Kidney (tissue), 13 donors: ENCODE measurements at regions not wholly inside any gene's neighbourhood (a gene's known extent, or its start where the extent isn't known, plus 50 kb on each side); places are given as distances from the start of the nearest gene placed in this dataset.

ENCODE experiments used
- DNase-seq, 5 donors: peaks; one replicate each; pipeline ENCODE4 v3.0.0-alpha.2; 2013 to 2020
- FAIRE-seq: peaks from 2 replicates; lab custom pipeline; 2012; peaks lifted over from hg19 to GRCh38; lab: Jason Lieb, UNC
- H3K27ac ChIP-seq, 2 donors: one replicate each; pipeline ENCODE4 v1.7.0; 2013; ENCODE audit warnings: low read depth in 2 of 2, low read length in 2 of 2, inconsistent platforms in 1 of 2
- H3K27me3 ChIP-seq: one replicate; pipeline ENCODE4 v1.7.1; 2013; ENCODE audit warnings: low read length, inconsistent platforms; ENCODE audit not compliant: control insufficient read depth, insufficient read depth
- H3K36me3 ChIP-seq, 3 donors: one replicate each; pipeline versions ENCODE4 v1.7.0 to v1.7.1; 2013; ENCODE audit warnings: low read length in 3 of 3, control low read depth in 1 of 3, inconsistent platforms in 1 of 3; ENCODE audit not compliant: insufficient read depth in 3 of 3, control insufficient read depth in 2 of 3
- H3K4me1 ChIP-seq, 3 donors: one replicate each; pipeline versions ENCODE4 v1.7.0 to v1.7.1; 2013; ENCODE audit warnings: low read length in 3 of 3, inconsistent platforms in 1 of 3, low read depth in 1 of 3; ENCODE audit not compliant: control insufficient read depth in 2 of 3, insufficient read depth in 2 of 3
- H3K4me3 ChIP-seq, 3 donors: one replicate each; pipeline versions ENCODE4 v1.7.0 to v1.8.1; 2013; ENCODE audit warnings: low read length in 3 of 3, control low read depth in 1 of 3, inconsistent platforms in 1 of 3
- H3K9ac ChIP-seq, 3 donors: one replicate each; pipeline versions ENCODE4 v1.7.0 to v1.7.1; 2013; ENCODE audit warnings: low read length in 3 of 3, control low read depth in 1 of 3, inconsistent platforms in 1 of 3
- H3K9me3 ChIP-seq, 3 donors: one replicate each; pipeline versions ENCODE4 v1.7.0 to v1.7.1; 2013; ENCODE audit warnings: low read length in 3 of 3, control low read depth in 1 of 3, inconsistent platforms in 1 of 3; ENCODE audit not compliant: control insufficient read depth in 2 of 3, insufficient read depth in 1 of 3
- intact Hi-C: fragments of 100-400 bp; cut with DNase I; formaldehyde crosslinking; loops from one replicate; pipeline ENCODE4 v1.11.1; 2022
- TF ChIP-seq, protein P1 (sequence below): IDR thresholded peaks from 3 replicates; pipeline ENCODE4 v1.5.1; 2012; ENCODE audit warnings: mild to moderate bottlenecking, moderate library complexity, borderline replicate concordance; ENCODE audit not compliant: insufficient read depth; ENCODE audit errors: extremely low read depth
- donor health status: control.
- donor health status: control.
- donor health status: control.
- donor health status: control.
- donor health status: control.
- donor health status: DM: yes; HTN: yes; CAD: no.
- donor health status: Normal renal cell carcinoma (clear cell type).

DNA sequence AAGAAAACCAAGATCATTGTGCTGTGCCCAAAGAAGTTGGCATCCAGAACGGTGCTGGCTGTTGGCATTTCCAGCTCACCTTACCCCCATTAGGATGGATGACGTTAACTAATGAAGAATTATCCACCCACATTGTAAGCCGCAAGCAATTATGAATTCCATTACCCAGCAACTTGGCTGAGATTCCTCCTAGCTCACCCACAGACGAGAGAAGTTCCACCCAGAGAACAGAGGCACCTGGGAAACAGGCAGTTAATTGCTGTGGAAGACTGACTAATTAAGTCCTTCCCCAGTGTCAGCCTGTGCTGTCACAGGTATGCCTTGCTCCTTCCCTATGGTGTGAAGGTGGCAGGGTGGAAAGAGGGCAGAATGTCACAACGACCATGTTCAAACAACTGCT lies 456.2 kb upstream of the CDH5 start:
- H3K9ac ChIP-seq = no peak overlapping the region
- no peaks in the 10 kb centered on the region for H3K4me1 ChIP-seq
- no peak overlapping the region for H3K4me3 ChIP-seq
- H3K36me3 ChIP-seq = no peaks in the 10 kb centered on the region
- TF ChIP-seq, protein P1, sequence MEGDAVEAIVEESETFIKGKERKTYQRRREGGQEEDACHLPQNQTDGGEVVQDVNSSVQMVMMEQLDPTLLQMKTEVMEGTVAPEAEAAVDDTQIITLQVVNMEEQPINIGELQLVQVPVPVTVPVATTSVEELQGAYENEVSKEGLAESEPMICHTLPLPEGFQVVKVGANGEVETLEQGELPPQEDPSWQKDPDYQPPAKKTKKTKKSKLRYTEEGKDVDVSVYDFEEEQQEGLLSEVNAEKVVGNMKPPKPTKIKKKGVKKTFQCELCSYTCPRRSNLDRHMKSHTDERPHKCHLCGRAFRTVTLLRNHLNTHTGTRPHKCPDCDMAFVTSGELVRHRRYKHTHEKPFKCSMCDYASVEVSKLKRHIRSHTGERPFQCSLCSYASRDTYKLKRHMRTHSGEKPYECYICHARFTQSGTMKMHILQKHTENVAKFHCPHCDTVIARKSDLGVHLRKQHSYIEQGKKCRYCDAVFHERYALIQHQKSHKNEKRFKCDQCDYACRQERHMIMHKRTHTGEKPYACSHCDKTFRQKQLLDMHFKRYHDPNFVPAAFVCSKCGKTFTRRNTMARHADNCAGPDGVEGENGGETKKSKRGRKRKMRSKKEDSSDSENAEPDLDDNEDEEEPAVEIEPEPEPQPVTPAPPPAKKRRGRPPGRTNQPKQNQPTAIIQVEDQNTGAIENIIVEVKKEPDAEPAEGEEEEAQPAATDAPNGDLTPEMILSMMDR = no peak
- no peak for FAIRE-seq
- H3K9me3 ChIP-seq = no peaks in the 10 kb centered on the region
- no peak overlapping the region for H3K27ac ChIP-seq
- no peaks in the 10 kb centered on the region for H3K27me3 ChIP-seq
- DNase-seq = no peak
- intact Hi-C loops = no loop called here

DNA sequence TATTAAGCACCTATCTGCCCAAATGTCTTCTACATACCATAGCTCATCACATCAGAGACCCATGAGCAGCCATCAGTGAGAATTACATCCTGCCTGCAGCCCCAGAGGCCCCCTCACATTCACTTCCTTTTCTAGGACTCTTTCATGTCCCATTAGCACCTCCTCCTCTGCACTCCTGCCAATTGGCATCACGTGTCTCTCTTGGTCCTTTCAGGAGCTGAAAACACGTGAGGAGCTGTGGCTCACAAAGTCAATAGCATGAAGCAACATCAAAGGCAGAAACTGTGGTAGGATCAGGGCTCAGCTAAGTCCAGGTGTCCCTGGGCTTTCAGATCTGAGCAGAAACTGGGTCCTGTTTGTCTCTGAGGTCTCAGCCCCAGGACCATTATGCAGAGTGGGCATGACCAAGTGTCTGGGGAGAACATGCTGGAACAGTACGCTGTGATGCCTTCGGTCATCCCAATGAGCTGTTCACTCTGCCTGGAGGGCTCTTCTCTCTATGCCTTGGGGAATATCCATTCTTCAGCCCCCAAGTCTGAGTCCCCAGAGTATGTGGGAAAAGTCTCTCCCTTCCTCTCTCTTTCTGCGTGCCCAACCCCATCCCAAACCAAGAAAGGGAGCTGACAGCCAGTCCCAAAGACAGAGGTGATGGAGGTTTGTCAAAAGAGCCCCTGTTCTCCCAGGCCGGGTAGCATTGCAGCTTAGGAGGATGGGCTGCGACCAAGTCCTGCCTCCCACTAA lies 457.0 kb upstream of the CDH5 start:
- intact Hi-C loops = no loop called here
- Histone ChIP-seq H3K9me3 (no peaks in the 10 kb centered on the region), H3K4me3 (no peak overlapping the region), H3K27ac (no peak overlapping the region), H3K9ac (no peak overlapping the region), H3K4me1 (no peaks in the 10 kb centered on the region), H3K36me3 (no peaks in the 10 kb centered on the region), H3K27me3 (no peaks in the 10 kb centered on the region)
- DNase-seq = peak in 1 of 5 donors; percentile 31
- TF ChIP-seq, protein P1 = no peak
- FAIRE-seq = no peak

DNA sequence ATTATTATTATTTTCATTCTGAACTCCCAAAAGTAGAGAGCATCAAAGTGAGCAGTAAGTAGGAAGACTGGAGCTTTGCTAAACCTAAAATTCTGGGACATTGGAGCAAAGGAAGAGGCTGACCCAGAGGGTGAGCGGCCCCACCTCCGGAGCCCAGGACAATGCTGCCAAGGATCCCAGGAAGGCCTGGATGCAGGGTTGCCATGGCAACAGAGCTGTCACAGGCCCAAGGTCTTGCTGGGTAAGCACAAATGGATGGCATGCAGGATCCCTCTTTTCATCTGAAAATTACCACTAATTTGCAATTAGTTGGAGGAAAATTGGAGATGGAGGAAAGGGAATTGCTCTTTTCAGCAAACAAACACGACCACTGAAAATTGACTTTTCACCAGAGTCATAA lies 457.9 kb upstream of the CDH5 start:
- Histone ChIP-seq H3K4me1 (no peaks in the 10 kb centered on the region), H3K4me3 (no peak overlapping the region), H3K27ac (no peak overlapping the region), H3K36me3 (no peaks in the 10 kb centered on the region), H3K27me3 (no peaks in the 10 kb centered on the region), H3K9ac (no peak overlapping the region), H3K9me3 (no peaks in the 10 kb centered on the region)
- no peak for DNase-seq
- TF ChIP-seq, protein P1 = no peak
- intact Hi-C loops = no loop called here
- no peak for FAIRE-seq
